Left ventricle myocardium inferior (tissue), 1 donor: ENCODE measurements at regions not wholly inside any gene's neighbourhood (a gene's known extent, or its start where the extent isn't known, plus 50 kb on each side); places are given as distances from the start of the nearest gene placed in this dataset.

ENCODE experiments used
- DNase-seq: peaks from one replicate; pipeline ENCODE4 v3.0.0-alpha.2; 2020
- H3K27ac ChIP-seq: fragments of 200-600 bp; replicated peaks from 2 replicates; pipeline ENCODE4 v1.8.0; 2021
- H3K27me3 ChIP-seq: fragments of 200-600 bp; 2 replicates; pipeline ENCODE4 v1.8.0; 2021; ENCODE audit warnings: low read depth
- H3K36me3 ChIP-seq: fragments of 200-600 bp; 2 replicates; pipeline ENCODE4 v1.8.0; 2021
- H3K4me1 ChIP-seq: fragments of 200-600 bp; 2 replicates; pipeline ENCODE4 v1.8.0; 2021
- H3K4me3 ChIP-seq: fragments of 200-600 bp; 2 replicates; pipeline ENCODE4 v1.8.0; 2021; ENCODE audit warnings: mild to moderate bottlenecking, moderate library complexity
- H3K9me3 ChIP-seq: fragments of 200-600 bp; replicated peaks from 2 replicates; pipeline ENCODE4 v1.8.0; 2021
- intact Hi-C: fragments of 100-400 bp; cut with micrococcal nuclease; formaldehyde crosslinking; loops from one replicate; pipeline ENCODE4 v1.11.0; 2022
- TF ChIP-seq, protein P1 (sequence below): fragments of 200-600 bp; IDR thresholded peaks from 2 replicates; pipeline ENCODE4 v1.8.0; 2021; ENCODE audit warnings: antibody characterized with exemption, mild to moderate bottlenecking, borderline replicate concordance
- donor health status: DM: no; HTN: yes; CAD: no; lungs with severe emphysema.

- intact Hi-C loops, result no loop called here
- DNase-seq, result no peak
- Histone ChIP-seq H3K4me3 (no peak overlapping the region), H3K36me3 (no peaks in the 10 kb centered on the region), H3K27ac (no peak overlapping the region), H3K4me1 (no peaks in the 10 kb centered on the region), H3K9me3 (no peaks in the 10 kb centered on the region), H3K27me3 (no peaks in the 10 kb centered on the region)
- TF ChIP-seq, protein P1, sequence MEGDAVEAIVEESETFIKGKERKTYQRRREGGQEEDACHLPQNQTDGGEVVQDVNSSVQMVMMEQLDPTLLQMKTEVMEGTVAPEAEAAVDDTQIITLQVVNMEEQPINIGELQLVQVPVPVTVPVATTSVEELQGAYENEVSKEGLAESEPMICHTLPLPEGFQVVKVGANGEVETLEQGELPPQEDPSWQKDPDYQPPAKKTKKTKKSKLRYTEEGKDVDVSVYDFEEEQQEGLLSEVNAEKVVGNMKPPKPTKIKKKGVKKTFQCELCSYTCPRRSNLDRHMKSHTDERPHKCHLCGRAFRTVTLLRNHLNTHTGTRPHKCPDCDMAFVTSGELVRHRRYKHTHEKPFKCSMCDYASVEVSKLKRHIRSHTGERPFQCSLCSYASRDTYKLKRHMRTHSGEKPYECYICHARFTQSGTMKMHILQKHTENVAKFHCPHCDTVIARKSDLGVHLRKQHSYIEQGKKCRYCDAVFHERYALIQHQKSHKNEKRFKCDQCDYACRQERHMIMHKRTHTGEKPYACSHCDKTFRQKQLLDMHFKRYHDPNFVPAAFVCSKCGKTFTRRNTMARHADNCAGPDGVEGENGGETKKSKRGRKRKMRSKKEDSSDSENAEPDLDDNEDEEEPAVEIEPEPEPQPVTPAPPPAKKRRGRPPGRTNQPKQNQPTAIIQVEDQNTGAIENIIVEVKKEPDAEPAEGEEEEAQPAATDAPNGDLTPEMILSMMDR, result no peak
Measured at GRCh38 chr3:104514371-104514770, 852.3 kb upstream of the ALCAM start.

DNA sequence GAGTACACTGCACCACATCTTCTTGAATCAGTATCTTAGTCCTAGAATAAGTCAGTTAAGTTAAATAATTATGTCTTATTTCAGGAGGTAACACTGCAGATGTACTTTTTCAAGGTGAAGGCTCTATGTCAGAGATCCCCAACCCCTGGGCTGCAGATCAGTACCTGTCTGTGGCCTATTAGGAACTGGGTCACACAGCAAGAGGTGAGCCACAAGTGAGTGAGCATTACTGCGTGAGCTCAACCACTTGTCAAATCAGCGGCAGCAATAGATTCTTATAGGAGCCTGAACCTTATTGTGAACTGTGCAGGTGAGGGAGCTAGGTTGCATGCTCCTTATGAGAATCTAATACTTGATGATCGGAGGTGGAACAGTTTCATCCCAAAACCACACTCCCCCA lies 851.9 kb upstream of the ALCAM start:
- Histone ChIP-seq H3K27ac (no peak overlapping the region), H3K36me3 (no peaks in the 10 kb centered on the region), H3K9me3 (no peaks in the 10 kb centered on the region), H3K4me3 (no peak overlapping the region), H3K4me1 (no peaks in the 10 kb centered on the region), H3K27me3 (no peaks in the 10 kb centered on the region)
- TF ChIP-seq, protein P1, result no peak
- intact Hi-C loops, result no loop called here
- no peak for DNase-seq

DNA sequence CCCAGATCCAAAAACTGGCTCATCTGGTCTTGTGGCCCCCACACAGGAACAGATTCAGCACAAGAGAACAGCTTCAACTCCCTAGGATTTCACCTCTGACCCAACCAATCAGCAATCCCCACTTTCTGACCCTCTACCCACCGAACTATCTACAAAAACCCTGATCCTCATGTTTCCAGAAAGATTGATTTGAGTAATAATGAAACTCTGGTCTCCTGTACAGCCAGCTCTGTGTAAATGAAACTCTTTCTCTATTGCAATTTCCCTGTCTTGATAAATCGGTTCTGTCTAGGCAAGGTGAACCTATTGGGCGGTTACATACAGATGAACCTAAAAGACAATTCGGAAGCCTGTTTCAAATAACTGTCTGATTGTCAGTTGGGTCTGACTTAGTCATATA lies 847.6 kb upstream of the ALCAM start:
- H3K27ac ChIP-seq, result no peak overlapping the region
- DNase-seq, result no peak
- no peaks in the 10 kb centered on the region for H3K9me3 ChIP-seq
- no peak overlapping the region for H3K4me3 ChIP-seq
- intact Hi-C loops, result no loop called here
- H3K27me3 ChIP-seq, result no peaks in the 10 kb centered on the region
- H3K36me3 ChIP-seq, result no peaks in the 10 kb centered on the region
- no peaks in the 10 kb centered on the region for H3K4me1 ChIP-seq
- TF ChIP-seq, protein P1, result no peak

GRCh38 chr3:104519468-104520227 lies 847.1 kb upstream of the ALCAM start:
- intact Hi-C loops, result no loop called here
- H3K27ac ChIP-seq, result no peak overlapping the region
- TF ChIP-seq, protein P1, result no peak
- H3K4me3 ChIP-seq, result no peak overlapping the region
- no peak for DNase-seq
- H3K4me1 ChIP-seq, result no peaks in the 10 kb centered on the region
- no peaks in the 10 kb centered on the region for H3K36me3 ChIP-seq
- no peaks in the 10 kb centered on the region for H3K27me3 ChIP-seq
- no peaks in the 10 kb centered on the region for H3K9me3 ChIP-seq

GRCh38 chr3:104520228-104520655 lies 846.5 kb upstream of the ALCAM start:
- TF ChIP-seq, protein P1, result no peak
- intact Hi-C loops, result no loop called here
- no peaks in the 10 kb centered on the region for H3K4me1 ChIP-seq
- H3K4me3 ChIP-seq, result no peak overlapping the region
- H3K36me3 ChIP-seq, result no peaks in the 10 kb centered on the region
- no peak for DNase-seq
- no peaks in the 10 kb centered on the region for H3K9me3 ChIP-seq
- H3K27ac ChIP-seq, result no peak overlapping the region
- no peaks in the 10 kb centered on the region for H3K27me3 ChIP-seq
